GM21737 (cell line): ENCODE measurements at regions not wholly inside any gene's neighbourhood (a gene's known extent, or its start where the extent isn't known, plus 50 kb on each side); places are given as distances from the start of the nearest gene placed in this dataset.
"Not testable (repeated sequence)": the region's sequence is repeated elsewhere in the genome, so short reads cannot be mapped to it uniquely, and the experiment has no call there.

Experiments
- ATAC-seq: cut with Tn5 transposase; IDR thresholded peaks from one replicate; pipeline ENCODE4 v1.9.1; 2021; ENCODE audit warnings: mild to moderate bottlenecking, moderate library complexity; ENCODE audit not compliant: unreplicated experiment

DNA sequence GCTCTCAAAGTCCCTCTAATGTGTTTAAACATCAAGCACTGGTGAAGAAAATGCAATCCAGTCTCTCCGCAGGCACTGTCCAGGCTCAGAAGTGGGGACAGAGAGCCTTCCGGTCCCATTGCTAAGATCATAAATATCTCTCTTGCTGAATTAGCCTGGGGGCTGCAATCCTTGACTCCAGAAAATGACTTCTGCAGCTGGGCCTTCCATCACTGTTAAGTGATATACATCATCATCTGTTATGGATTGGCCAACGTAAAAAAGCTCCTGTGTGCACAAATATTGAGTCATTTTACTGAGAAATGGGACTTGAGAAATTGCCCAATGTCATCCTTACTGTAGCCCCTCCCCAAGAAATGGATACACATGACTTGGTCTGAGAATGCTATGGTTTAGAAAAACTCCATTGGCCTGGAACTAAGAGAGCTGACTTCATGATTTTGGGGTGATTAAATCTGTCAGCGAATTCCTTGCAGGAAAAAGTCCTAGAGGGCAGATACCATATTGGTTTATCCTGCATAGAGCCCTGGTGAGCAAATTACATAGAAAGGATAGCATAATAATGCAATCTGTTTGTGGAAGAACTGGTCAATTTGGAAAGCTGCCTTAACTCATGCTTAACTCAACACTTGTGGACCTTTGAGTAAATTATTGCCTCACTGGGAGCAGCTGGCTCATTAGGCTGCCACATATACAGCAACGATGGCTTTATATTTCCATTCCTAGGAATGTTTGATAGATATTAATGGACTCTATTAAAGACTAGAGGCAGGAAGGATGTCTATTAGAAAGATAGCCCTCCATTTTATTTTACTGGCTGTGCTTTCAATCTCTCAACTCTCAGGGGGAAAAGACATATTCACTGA is 346.1 kb downstream of the GBA3 start:
- ATAC-seq = no peak

DNA sequence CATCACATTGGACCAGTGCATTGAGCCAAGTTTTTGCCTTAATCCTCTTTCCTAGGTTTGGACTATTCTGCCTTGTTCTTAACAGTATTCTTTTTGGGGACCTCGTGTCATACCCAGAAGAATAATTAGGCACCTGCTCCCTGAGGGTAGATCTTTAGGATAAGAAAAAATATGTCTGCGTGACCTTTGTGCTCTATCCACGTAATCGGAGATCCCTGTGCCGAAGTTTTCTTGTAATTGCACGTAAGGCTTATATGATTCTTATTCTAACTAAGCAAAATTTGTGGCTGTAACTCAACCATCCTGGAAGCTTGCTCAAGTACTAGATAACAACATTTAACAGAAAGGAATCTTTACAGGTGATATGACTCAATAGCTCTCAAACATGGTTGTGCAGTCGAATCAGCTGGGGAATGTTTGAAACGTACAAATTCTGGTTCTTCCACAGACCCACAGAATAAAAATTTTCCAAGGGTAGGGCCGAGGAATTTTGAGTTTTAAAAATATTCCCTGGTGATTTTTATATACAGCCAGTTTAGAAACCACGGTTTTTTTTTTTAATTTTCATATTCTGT is 344.3 kb downstream of the GBA3 start:
- no peak for ATAC-seq

GRCh38 chr4:23036503-23036902 is 343.8 kb downstream of the GBA3 start:
- no peak for ATAC-seq

DNA sequence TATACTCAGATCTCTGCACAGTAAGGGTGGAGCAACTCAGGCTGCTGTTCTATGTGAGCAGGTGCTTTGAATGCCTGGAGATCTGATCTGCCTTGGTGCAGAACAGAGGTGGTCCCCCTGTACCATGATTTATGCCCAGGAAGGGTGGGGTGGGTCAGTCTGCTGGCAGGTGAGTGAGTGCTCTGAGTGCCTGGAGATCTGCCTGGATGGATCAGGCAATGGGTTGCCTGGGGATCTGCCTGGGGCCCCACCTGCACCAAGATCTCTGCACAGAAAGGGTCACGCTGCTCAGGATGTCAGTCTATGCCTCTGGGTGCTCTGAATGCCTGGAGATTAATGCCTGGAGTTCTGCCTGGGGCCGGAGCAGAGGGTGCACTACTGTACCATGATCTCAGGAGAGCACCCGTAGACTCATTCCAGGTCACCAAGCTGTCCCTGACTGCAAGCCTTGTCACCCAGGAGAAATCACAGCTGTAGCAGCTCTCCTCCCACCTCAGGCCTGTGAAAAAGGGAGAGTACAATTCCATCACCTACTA is 342.9 kb downstream of the GBA3 start:
- no peak for ATAC-seq

GRCh38 chr4:23034731-23035130 is 342.0 kb downstream of the GBA3 start:
- ATAC-seq = no peak

DNA sequence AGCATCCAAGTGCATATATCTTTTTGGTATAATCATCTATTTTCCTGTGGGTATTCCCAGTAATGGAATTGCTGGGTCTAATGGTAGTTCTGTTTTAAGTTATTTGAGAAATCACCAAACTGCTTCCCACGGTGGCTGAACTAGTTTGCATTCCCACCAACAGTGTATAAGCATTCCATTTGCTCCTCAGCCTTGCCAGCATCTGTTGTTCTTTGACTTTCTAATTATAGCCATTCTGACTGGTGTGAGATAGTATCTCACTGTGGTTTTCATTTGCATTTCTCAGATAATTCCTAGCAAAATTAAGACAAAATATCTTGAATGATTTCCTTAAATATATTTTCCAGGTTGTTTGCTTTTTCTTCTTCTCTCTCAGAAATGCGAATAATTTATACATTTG is 341.1 kb downstream of the GBA3 start:
- ATAC-seq = no peak

GRCh38 chr4:23028875-23029274 is 336.1 kb downstream of the GBA3 start:
- ATAC-seq = no peak

- ATAC-seq = no peak
Observed at GRCh38 chr4:23023666-23024065, 330.9 kb downstream of the GBA3 start.

DNA sequence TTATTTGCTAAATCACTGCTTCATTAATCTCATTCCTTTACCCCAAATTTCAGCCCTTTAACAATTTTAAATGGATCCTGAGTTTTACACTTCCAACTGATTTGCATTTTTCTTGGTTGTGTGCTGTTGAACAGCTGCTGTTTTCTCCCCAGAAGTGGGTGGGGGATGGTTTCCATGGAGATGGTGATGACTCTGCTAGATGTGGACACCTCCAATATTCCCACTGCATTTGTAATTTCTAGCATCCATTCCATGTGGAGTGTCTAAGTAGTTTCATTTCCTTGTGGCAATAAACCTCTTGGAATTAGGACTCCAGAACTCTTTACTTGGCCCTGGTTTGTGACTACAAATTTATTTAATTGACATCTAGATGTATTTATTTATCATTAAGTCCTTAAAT is 330.4 kb downstream of the GBA3 start:
- no peak for ATAC-seq

DNA sequence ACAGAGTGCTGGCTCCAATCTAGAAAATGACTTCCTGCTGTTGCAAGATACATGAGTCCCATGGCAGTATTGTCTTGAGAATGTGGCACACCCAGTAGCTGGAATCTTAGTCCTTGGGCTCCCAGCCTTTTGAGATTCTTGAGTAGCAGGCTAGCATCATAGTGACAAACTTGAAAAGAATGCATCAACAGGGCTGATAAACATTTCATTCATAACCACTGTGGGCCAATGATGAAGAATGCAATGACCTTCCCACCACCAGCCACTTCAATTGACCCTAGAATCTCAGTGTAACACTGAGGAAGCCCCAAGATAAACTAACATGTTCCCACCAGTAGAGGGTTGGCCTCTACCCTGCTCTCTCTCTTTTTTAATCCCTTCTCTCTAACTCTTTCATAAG is 329.3 kb downstream of the GBA3 start:
- no peak for ATAC-seq

DNA sequence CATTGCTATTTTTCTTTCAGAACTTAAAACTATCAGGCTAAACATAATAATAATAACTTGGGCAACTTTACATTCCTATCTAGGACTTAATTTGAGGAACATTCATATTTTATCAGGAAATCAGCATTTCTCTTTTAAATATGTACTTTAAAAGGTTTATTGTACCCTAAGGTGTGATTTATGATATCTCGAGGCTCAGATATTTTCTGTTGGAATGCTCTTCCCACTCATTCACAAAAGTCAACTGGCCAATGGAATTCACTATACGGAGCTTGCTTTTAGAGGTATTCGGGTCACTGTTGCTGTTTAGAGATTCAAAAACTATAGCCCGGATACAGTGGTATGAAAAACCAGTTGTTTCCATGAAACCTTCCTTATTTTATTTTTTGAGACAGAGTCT is 328.3 kb downstream of the GBA3 start:
- no peak for ATAC-seq

DNA sequence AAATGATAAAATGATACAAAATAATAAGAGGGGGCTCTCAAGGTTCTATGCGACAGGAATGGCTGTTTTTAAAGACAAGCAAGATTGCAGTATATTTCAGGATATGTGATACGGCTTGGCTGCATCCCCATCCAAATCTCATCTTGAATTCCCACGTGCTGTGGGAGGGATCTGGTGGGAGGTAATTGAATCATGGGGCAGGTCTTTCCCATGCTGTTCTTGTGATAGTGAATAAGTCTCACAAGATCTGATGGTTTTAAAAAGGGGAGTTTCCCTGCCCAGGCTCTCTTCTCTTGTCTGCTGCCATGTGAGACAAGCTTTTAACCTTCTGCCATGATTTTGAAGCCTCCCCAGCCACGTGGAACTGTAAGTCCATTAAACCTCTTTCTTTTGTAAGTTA is 327.7 kb downstream of the GBA3 start:
- not testable (repeated sequence) for ATAC-seq

GRCh38 chr4:23016981-23017380 is 324.2 kb downstream of the GBA3 start:
- no peak for ATAC-seq

DNA sequence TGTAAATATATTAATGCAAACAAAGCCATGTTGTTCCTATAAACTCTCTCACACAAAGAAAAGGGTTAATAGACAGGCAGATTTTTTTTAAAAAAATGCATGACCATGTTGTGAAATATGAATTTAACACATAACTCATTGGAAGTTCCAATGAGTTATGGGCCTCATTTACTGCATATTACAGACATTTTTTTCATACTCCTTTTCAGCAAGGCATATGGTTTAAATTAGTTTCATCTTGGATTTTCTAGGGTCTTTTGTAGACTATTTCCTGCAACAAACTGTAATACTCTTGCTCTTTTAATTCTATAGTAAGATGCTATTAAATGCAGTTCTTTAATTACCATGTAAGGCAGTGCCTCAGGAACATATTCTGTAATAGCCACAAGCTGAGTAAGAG is 323.1 kb downstream of the GBA3 start:
- no peak for ATAC-seq

DNA sequence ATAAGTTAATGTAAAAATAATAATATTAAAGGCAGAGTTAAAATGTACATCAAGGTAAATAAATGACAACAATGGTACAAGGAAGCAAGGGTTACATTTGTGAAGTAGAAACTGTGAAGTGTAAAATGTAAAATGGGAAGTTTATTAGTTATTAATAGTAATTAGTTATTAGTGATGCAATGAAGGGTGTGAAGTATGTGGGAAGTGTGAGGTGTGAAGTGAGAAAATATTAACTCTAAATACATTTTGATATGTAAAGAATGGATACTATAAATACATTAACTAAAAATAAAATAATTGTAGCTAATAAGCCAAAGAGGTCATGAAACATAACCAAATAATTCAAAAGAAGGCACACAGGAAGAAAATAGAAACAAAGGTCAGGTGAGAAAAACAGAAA is 316.4 kb downstream of the GBA3 start:
- ATAC-seq = no peak

GRCh38 chr4:23006756-23007155 is 314.0 kb downstream of the GBA3 start:
- ATAC-seq = no peak

DNA sequence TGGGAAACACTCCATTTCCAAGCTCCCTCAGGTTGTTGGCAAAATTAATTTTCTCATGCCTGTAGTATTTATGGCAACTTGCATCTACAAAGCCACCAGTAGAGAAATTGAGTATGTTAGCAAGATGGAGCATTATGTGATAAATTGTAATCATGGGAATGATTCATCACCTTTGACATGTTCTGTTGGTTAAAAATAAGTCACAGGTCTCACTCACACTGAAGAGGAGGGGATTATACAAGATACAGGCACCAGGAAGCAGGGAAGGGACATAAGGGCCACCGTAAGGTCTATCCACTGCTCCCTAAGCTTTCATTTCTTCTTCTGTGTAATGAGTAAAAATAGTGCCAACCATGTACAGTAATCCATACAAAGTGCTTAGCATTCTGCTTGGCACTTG is 313.0 kb downstream of the GBA3 start:
- no peak for ATAC-seq

- no peak for ATAC-seq
Observed at GRCh38 chr4:23001478-23001877, 308.7 kb downstream of the GBA3 start.

- ATAC-seq = no peak
Observed at GRCh38 chr4:22999419-22999818, 306.7 kb downstream of the GBA3 start.

- ATAC-seq = no peak
Observed at GRCh38 chr4:22997358-22998224, 304.9 kb downstream of the GBA3 start.

DNA sequence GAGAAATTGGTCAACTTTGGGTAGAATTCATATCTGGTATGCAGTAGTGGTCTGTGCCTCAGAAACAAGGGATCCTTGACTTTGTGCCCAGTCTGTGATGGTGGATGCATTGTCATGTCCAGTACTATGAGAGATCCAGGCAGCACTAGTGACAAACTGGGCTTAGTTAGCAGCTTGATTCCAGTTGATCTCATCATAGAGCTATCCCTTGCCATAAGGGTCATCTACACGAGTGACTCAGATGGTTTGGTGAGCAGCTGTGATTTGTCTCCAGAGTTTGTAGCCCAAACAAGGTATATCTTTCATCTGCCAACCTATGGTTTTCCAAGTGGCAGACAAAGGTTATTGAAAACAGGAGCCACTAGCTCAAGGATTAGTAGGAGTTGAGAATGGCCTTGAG is 298.8 kb downstream of the GBA3 start:
- ATAC-seq = no peak
